DMS 273 treated with DMSO at 0.1 percent for 48 hours (cell line): ENCODE measurements at regions not wholly inside any gene's neighbourhood (a gene's known extent, or its start where the extent isn't known, plus 50 kb on each side); places are given as distances from the start of the nearest gene placed in this dataset.
"Not testable (repeated sequence)": the region's sequence is repeated elsewhere in the genome, so short reads cannot be mapped to it uniquely, and the experiment has no call there.

Source experiments
- DNase-seq: peaks from one replicate; lab custom pipeline; 2025; lab: John Stamatoyannopoulos, UW

DNA sequence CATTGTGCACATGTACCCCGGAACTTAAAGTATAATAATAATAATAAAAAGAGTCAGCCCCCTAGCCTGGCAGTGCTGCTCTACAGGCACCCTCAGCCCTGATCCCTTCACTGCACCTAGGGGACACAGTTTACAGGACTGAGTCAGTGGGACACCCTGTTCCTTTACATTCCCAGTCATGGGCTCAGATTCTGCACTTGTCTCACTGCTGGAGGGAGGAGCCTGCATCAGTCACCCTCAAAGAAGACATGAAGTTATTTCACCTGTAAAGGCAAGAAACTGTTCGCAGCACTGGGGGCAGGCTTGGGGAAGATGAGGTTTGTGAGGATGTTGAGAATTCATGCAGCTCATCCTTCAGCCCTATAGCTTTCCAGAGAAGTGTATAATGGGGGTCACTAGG is 50.7 kb upstream of the VPREB1 start:
- no peak for DNase-seq

DNA sequence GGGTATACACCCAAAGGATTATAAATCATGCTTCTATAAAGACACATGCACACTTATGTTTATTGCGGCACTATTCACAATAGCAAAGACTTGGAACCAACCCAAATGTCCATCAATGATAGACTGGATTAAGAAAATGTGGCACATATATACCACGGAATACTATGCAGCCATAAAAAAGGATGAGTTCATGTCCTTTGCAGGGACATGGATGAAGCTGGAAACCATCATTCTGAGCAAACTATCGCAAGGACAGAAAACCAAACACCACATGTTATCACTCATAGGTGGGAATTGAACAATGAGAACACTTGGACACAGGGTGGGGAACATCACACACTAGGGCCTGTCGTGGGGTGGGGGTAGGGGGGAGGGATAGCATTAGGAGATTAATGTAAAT is 51.1 kb upstream of the VPREB1 start:
- not testable (repeated sequence) for DNase-seq

DNA sequence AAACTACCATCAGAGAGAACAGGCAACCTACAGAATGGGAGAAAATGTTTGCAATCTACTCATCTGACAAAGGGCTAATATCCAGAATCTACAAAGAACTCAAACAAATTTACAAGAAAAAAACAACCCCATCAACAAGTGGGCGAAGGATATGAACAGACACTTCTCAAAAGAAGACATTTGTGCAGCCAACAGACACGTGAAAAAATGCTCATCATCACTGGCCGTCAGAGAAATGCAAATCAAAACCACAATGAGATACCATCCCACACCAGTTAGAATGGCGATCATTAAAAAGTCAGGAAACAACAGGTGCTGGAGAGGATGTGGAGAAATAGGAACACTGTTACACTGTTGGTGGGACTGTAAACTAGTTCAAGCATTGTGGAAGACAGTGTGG is 51.6 kb upstream of the VPREB1 start:
- DNase-seq: not testable (repeated sequence)

GRCh38 chr22:22189796-22190195 is 54.8 kb upstream of the VPREB1 start:
- DNase-seq: not testable (repeated sequence)

DNA sequence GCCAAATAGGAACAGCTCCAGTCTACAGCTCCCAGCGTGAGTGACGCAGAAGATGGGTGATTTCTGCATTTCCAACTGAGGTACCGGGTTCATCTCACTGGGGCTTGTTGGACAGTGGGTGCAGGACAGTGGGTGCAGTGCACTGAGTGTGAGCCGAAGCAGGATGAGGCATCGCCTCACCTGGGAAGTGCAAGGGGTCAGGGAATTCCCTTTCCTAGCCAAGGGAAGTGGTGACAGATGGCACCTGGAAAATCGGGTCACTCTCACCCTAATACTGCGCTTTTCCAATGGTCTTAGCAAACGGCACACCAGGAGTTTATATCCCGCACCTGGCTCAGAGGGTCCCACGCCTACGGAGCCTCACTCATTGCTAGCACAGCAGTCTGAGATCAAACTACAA is 56.7 kb upstream of the VPREB1 start:
- not testable (repeated sequence) for DNase-seq

DNA sequence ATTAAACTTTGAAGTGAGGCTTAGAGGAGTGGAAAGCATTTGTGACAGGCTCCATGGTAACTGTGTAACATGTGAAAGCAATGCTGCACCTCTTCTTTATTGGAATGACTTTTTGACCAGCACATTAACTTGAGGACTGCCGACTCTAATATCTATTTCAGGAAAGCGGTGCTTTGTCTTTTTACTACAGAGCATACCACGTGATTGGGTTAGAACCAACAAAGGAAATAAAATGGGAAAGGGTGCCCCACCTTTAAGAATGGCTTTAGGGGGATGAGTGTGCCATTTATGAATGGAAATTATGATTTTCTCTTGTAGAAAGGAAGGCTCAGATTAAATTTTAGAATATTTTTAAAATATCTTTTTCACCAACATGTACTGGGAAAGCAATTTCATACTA is 57.3 kb upstream of the VPREB1 start:
- DNase-seq: no peak

DNA sequence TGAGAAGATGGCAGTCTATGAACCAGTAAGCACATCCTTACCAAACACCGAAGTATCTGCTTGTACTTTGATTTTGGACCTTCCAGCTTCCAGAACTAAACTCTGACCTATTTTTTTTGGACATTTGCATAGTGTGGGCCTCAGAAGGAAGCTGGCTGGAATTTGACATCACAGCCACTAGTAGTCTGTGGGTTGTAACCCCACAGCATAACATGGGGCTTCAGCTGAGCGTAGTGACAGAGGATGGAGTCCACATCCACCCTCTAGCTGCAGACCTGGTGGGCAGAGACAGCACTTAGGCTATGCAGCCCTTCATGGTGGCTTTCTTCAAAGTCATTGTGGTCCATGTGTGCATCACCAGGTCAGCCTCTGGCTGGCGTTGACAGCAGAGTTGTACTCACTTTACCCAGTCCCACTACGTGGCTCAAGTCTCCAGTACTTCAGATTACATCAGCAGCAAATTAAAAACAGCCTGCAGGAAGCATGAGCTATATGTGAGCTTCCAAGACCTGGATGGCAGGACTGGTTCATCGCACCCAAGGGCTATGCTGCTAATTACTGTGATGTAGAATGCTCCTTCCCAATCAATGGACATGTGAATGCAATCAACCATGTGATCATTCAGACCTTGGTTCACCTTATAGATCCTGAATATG is 58.6 kb upstream of the VPREB1 start:
- DNase-seq: no peak

DNA sequence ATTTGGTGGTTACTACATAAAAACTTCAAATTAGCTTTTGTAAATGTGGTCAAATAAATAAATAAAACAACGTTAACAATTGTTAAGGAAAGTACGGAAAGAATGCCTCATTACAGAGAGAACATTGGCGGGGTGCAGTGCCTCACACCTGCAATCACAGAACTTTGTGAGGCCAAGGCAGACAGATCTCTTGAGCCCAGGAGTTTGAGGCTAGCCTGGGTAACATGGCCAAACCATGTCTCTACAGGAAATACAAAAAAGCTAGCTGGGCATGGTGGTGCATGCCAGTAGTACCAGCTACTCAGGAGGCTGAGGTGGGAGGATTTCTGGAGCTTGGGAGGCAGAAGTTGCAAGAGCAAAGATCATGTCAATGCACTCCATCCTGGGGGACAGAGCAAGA is 59.4 kb upstream of the VPREB1 start:
- DNase-seq: no peak

GRCh38 chr22:22184277-22184807 is 60.2 kb upstream of the VPREB1 start:
- no peak for DNase-seq

DNA sequence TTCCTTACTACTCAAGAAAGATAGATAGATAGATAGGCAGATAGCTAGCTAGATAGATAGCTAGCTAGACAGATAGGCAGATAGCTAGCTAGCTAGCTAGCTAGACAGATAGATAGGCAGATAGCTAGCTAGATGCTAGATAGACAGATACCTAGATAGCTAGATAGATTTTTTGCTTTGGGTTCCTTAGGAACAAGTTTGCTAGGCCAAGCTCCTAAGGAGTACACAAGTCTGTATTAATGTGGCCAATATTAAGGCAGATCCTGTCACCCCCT is 61.7 kb upstream of the VPREB1 start:
- DNase-seq: no peak

DNA sequence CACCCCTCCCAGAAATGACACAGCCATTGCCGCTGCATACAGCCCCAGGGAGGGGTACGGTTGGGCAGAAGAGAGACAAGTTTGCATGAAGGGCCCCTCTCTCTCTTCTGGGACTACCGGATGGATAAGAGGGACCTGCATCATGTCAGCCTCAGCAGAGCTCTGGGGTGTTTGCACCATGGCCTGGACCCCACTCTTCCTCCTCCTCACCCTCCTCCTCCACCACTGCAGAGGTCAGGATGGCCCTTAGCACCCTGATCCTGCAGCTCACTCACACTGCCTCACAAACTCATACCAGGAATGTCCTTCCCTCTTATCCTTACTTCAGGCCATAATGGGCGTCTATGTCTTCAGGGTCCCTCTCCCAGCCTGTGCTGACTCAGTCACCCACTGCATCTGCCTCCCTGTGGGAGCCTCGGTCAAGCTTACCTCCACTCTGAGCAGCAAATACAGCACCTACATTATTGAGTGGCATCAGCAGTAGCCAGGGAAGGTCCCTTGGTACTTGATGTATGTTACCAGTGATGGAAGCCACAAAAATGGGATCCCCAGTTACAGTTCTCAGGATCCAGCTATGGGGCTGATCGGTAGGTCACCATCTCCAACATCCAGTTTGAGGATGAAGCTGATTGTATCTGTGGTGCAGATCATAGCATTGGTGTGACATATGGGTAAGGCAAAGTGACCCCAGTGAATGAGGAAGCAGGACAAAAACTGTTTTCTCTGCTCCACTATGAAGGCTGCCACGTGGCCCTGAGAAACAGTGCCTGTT is 62.2 kb upstream of the VPREB1 start:
- DNase-seq: no peak

DNA sequence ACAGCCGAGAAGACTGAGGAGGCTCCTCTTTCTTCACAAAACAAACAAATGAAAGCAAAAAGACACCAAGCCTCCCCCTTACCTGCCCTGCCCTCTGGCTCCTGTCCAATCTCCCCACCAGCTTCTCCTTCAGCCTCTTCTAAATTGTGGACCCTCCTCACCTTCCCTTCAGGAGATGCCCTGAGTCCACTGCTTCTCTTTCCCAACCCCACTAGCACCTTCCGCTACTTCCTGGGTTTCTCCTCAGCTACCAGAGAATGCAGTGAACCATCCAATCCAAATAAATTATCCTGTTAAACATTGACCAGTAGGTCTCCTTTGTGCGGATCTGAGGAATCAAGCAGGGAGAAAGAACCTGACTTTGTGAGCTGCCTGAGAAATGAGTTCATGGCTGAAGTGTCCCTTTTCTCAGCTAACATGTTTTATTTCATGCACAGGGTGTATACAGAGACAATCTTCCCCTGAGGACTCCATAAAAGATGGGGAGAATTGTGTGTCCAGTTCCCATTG is 63.2 kb upstream of the VPREB1 start:
- no peak for DNase-seq

DNA sequence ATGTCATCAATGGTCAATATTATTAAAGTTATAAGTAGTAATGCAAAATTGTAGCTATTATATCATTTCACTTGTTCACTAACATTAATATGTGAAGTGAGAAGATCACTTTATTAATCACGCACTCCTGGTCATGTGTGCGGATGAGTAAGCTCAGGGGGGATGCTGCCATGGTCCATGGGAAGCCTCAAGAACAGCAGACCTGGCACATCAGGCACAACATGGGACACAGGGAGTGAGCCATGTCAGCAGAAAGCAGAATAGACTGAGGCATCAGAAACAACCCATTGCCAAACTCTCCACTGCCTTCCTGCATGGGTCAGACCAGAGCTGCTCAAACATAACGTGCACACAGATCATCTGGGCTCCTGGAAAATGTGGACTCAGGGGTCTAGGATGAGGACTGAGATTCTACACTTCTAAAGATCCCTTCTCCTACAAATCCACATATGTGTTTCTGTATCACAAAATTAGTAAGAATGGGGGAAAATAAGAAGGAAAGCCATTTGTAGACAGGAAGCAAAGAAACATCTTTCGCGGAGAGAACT is 63.8 kb upstream of the VPREB1 start:
- DNase-seq: no peak

DNA sequence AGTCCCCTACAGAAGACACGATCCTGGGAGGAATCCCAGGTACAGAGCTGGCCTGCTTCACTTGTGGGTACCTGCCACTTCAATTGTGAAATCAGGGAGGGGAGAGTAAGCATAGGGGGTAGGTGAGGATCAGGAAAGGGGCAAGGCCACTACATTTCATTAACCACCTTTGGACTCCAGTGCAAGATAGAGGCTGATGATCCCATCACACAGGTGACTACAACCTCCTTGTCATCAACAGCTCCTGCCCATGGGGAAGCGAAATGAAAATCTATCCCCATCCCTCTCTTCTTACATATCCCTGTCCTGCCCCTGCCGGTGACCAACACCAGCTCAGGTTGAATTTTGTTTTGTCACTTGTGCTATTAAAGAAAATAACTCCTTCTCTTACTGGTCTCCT is 64.7 kb upstream of the VPREB1 start:
- no peak for DNase-seq

- DNase-seq: no peak
These were observed 65.6 kb upstream of the VPREB1 start for GRCh38 chr22:22178992-22179391.

GRCh38 chr22:22178355-22178965 is 66.1 kb upstream of the VPREB1 start:
- no peak for DNase-seq

GRCh38 chr22:22176929-22177616 is 67.5 kb upstream of the VPREB1 start:
- DNase-seq: no peak

DNA sequence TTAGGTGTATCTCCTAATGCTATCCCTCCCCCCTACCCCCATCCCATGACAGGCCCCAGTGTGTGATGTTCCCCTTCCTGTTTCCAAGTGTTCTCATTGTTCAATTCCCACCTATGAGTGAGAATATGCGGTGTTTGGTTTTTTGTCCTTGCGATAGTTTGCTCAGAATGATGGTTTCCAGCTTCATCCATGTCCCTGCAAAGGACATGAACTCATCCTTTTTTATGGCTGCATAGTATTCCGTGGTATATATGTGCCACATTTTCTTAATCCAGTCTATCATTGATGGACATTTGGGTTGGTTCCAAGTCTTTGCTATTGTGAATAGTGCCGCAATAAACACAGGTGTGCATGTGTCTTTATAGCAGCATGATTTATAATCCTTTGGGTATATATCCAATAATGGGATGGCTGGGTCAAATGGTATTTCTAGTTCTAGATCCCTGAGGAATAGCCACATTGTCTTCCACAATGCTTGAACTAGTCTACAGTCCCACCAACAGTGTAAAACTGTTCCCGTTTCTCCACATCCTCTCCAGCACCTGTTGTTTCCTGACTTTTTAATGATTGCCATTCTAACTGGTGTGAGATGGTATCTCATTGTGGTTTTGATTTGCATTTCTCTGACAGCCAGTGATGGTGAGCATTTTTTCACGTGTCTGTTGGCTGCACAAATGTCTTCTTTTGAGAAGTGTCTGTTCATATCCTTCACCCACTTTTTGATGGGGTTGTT is 71.5 kb upstream of the VPREB1 start:
- not testable (repeated sequence) for DNase-seq

DNA sequence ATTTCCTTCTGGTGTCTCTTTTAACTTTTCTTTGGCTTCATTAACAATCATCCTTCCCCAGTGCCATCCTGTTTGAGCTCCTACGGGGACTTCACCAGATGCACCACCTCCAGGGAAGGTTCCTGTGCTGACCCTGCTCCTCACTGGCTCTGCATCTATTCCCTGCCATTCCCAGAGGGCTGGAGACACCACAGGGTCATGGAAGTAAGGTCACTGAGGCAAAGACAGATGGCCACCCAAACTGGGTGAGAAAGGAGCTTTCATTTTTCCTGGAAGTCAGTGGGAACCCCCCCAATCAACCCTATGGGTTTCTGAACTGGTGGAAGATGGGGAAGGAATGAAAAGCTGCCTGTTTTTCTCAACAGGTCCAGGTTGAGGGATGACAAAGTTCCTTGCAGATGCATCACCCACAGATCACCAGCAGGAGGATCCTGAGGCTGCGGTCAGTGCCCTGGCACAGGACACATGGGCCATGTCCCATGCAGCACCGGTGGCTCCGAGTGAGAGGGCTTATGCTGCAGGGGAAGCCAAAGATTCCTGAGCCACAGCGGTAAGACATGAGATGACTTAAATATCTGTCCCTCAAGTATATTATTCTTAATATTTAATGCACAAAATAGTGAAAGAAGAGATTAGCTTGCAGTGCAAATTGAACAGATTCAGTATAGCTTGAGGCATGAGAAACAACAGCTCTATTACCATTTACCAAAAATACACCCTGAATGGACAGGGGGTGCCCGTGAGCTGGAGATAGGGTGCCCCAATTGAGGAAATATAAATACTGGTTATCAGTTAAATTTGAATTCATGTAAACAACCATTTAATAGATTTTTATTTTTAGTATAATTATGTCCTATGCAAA is 73.0 kb upstream of the VPREB1 start:
- DNase-seq: no peak

DNA sequence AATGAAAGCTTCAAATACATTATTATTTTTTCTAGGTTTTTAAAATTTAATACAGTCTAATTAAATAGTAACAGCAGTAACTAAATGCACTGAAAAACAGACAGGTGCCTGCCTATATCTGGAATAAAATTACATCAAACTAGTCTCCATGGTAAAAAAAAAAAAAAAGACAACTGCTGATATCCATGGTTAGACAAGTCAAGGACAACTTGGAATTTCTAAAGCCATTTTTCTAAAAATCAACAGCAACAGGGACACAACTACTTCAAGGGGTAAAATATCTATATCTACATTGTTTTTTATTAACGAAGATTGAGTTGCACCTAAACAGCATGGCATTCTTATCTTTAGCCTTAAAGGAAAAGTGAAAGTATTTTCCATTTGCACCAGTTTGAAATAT is 74.7 kb upstream of the VPREB1 start:
- DNase-seq: no peak
